ENCODE measurements at regions not wholly inside any gene's neighbourhood (a gene's known extent, or its start where the extent isn't known, plus 50 kb on each side); places are given as distances from the start of the nearest gene placed in this dataset.
"Not testable (repeated sequence)": the region's sequence is repeated elsewhere in the genome, so short reads cannot be mapped to it uniquely, and the experiment has no call there.

DNA sequence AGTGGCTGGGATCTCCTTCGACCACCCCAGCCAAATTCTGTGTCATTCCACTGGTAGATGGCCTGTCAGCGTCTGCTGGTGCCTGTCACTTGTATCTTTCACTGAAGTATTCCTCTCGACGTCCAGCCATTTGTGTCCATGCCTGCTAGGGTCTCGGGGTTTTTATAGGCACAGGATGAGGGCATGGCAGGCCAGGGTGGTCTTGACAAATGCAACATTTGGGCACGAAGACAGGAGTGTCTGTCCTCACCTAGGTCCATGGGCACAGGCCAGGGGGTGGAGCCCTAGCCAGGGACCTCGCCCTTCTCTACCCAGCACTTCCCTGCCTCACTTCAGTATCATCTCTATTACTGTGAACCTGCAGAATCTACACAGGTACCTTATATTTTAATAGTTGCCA lies 2223.9 kb upstream of the ACO1 start:
- DNase-seq (ENCODE audit: low spot score) = no peak

DNA sequence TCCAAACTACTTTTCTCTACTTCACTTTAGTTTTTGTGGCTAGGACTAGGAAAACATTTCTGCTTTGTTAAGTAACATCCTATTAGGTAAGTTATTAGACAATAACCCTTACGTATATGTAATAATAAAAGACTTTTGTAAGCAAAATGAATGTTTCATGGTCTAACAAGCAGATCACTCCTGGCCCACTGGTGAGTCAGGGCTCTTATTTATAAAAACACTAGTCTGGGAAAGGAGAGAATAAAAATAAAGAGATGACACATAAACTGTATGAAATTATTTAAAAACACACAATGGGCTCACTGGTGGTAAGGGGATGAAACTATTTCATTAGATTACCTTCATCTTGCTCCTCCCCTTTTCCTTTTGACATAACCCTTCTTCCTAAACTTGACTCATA lies 2212.2 kb upstream of the ACO1 start:
- no peak for DNase-seq (ENCODE audit: low spot score)

DNA sequence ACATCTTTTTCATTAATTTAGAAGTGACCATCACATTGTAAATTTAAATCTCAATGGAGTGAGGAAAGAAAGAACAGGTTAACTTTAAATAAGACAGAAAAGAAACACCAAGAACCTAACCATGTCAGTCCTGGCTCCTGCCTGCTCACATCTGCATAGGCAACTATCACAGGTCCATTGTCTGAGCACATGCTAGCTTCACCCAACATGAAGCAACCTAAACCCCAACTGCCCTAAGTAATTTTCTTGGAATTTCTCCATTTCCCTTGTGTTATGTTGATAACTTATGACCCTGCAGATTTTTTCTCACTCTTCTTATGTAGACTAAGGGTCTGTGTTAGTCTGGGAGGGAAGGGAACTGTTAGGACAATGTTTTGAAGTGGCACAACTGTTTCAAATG lies 2205.8 kb upstream of the ACO1 start:
- DNase-seq (ENCODE audit: low spot score) = no peak

DNA sequence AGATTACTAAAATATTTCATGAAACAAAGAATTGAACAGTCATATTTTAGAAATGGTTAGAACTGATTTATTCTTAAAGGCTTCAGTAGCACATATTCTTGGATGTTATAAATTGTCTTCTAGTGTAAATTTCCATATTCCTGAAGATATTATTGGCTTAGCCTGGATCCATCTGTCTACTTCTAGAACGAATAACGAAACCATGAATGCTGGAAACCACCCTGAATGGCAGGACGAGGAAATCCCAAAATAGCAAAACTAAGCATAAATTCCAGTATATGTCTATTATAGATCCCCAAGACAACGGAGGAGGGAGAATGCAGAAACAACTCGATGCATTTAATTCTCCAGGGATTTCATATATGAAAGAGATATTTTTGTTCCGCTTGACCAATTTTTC lies 2191.0 kb upstream of the ACO1 start:
- no peak for DNase-seq (ENCODE audit: low spot score)

DNA sequence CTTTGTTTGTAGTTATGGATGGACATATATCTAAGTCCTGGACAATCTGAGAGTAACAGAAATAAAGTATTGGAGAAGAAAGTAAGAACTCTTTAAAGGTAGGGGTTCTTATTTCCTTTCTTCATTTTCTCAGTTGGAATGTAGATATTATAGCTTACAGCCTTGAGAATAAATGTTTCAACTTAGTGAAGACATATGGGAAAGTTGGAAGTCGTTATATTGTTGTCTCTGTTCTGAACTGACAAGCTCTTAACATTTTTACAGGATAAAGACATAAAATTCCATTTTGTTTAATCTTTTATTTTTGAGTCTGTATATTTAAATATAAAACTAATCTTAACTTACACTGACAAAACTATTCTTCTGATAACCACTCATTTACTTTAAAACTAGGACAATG lies 2187.5 kb upstream of the ACO1 start:
- DNase-seq (ENCODE audit: low spot score) = no peak

DNA sequence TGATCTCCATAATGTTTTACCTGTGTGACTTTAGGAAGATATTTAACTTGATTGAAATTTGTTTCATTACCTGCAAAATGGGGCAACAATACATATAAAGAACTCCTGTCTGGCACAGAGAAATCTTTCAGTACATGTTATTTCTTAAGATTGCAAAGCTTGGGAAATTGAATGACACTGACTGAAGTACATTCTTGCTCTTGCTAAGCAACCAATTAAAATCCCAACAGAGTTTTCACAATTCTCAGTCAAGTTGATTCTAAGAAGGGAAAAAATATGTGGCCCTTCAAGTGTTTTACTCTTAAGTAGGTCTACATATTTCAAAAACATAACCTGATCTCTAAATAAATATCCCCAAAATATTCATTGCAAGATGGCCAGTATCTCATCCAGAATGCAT lies 2187.0 kb upstream of the ACO1 start:
- no peak for DNase-seq (ENCODE audit: low spot score)

DNA sequence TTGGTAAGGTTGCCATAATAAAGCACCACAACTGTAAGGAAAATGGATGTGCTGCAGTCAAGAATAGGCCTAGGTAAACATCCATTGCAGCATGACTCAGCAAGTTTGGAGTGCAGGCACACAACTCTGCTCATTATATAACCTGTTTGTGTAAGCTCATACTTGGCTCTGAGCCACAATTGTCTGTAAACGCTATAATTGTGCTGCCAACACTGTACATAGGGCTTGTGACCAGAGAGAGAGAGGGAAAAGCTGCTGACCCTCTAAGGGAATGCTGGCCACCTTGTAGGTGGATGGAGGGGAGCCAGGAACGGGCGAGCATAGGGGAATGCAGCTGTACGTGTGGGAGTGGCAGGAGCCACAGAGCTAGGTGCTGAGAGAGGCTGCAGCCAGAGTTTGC lies 2186.5 kb upstream of the ACO1 start:
- DNase-seq (ENCODE audit: low spot score) = no peak

DNA sequence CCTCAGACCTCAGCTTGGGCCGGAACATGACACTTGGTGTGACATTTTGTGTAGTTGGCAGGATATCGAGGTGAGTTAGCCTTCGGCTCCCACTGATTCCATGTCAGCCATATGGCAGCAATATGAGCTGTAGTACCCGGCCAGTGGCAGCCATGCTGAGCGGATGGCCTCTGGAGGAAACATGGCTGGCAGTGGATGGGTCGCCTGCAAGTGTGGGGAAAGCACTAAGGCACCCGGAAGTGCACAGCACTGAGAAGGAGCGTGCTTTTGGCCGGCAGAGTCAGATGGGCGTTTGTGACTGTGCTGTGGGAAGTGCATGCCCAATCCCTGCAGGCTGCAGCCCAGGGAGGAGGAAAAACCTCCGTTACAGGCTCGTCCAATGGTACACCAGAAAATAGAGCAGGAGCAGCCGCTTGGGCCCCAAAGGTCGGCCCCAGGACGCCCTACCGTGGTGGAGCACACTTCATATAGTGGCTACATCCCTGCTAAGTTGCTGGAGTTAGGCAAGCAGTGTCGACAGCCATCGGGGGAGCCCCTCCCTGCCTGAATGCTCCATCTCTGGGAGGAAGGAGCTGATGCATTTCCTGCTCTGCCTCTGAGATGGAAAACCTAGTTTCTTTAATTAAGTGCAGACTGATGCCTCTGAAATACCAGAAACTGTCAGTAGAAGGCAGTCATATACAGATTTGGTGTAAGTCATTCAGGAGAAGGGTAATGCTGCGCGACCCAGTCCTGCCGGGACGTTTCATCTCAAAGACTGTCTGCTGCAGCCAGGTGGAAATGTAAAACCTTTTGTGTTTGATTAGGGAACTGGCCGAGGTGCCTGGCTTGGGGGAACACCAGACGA lies 2185.8 kb upstream of the ACO1 start:
- DNase-seq (ENCODE audit: low spot score) = no peak

DNA sequence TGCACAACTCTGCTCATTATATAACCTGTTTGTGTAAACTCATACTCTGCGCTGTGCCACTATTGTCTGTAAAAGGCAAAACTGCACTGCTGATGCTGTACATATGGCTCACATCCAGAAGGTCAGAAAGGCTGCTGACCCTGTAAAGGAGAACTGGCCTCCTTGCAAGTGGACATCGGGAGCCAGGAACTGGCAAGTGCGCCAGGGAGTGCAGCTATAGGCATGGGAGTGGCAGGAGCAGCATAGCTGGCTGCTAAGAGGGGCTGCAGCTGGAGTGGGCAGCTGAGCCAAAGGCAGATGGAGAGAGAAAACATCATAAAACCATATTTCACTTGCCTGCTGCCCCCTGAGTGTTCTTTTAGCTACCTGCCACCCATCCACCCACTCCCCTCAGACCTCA lies 2183.4 kb upstream of the ACO1 start:
- no peak for DNase-seq (ENCODE audit: low spot score)

DNA sequence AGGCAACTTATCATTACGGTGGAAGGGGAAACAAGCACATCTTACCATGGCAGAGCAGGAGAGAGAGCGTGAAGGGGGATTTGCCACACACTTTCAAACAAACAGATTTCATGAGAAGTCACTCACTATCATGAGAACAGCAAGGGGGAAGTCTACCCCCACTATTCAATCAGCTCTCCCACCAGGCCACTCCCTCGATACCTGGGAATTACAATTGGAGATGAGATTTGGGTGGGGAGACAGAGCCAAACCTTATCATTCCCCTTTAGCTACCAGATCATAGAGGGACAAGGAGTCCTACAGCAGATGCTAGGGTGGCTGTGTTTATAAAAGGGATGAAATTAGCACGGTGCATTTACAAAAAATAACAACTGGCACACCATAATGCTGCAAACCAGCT lies 2149.4 kb upstream of the ACO1 start:
- DNase-seq (ENCODE audit: low spot score) = no peak

DNA sequence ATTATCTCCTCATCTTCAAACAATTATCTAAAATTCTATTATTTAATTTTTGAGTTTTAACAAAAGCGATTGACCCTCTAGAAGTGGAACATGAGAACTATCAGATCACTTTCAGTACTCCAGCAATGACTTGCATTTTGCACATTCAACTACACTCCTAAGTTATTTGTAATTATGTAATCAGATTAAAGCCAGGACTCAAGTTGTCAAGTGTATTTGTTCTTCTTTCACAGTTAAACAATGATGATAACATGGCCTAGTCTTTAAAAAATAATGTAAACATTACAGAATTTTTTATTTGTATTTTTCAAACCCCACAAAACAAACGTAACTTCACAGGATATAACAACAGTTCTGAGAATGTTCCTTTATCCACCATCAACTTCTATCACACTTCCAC lies 2148.9 kb upstream of the ACO1 start:
- no peak for DNase-seq (ENCODE audit: low spot score)

DNA sequence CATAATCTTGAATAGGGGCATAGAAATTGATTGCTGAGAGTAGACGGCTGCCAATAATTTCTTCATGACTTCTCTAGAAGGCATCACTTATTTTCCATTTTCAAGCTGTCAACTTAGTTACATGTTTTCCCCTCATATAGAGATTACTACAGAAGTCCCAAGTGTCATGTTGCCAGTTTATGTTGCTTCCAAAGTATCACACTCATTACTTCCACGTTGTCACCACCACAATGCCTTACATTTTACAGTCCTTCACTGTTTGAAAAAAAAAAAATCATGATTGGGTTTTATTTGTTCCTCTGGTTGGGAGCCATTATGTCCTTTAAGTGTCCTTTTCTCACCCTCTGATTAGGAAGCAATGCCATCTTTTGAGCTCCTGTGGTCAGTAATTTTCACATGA lies 2144.6 kb upstream of the ACO1 start:
- DNase-seq (ENCODE audit: low spot score) = no peak

DNA sequence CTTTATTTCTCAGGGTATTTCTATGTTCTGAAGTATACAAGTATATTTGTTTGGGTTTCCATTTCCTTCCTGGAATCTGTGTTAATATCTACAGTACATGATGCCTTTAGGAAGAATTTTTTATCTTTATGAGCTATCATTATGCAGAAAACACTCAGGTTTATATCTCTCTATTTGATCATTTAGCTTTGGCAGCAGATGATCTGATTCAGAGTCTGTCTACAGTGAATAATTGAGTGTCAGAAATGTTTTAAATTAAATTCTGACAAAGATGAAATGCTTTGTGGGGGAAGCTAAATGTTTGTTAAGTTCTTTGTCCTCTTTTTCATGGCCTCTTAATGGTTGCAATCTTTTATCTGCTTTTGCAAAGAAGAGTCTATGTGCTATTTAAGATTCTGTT lies 2141.0 kb upstream of the ACO1 start:
- DNase-seq (ENCODE audit: low spot score) = no peak

DNA sequence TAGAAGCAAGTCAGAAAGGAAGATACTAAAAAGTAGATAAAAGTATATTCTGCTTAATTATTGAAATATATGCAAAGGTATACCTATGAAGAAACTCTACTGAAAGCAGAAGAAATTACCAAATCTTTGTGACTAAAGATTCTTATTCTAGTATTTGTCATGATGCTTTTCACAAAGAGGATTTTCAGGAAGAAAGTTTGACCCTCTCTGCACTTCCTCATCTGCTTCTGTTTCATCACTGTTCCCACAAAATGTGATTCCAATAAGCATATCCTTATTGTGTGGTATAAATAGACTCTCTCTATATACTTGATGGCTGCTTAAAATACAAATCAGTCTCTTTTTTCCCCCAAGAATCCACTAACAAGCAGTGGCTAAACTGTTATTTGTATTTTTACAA lies 2139.6 kb upstream of the ACO1 start:
- DNase-seq (ENCODE audit: low spot score) = no peak

DNA sequence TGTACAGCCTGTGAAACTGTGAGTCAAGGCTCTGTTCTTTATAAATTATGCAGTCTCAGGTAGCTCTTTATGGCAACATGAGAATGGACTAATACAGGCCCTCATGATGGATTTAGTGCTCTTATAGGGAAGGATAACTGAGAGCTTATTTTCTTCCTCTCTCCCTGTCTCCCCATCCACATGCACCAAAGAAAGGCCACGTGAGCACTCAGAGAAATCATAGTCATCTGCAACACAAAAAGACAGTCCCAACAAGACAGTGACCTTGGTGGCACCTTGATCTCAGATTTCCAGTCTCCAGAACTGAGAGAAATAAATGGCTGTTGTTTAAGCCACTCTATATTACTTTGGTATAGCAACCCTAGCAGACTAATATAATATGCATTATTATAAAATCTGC lies 2133.6 kb upstream of the ACO1 start:
- DNase-seq (ENCODE audit: low spot score) = no peak

DNA sequence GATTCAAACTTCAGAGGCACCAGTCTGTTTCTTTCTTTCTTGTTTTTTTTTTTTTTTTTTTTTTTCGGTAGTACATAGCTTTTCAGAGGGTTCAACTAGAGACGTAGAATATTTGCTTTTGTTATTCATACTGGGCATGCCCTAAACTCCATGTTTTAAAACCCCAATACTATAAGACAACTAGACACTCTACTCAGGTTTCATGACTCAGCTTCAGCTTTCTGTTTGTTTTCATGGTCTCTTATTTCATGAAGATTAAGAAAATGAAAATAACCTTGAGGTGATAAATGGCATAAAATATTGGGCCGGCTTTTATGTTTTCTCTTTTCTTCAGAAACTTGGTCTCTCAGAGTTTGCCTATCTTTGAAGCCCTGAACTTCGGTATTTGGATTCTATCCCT lies 2126.3 kb upstream of the ACO1 start:
- no peak for DNase-seq (ENCODE audit: low spot score)

DNA sequence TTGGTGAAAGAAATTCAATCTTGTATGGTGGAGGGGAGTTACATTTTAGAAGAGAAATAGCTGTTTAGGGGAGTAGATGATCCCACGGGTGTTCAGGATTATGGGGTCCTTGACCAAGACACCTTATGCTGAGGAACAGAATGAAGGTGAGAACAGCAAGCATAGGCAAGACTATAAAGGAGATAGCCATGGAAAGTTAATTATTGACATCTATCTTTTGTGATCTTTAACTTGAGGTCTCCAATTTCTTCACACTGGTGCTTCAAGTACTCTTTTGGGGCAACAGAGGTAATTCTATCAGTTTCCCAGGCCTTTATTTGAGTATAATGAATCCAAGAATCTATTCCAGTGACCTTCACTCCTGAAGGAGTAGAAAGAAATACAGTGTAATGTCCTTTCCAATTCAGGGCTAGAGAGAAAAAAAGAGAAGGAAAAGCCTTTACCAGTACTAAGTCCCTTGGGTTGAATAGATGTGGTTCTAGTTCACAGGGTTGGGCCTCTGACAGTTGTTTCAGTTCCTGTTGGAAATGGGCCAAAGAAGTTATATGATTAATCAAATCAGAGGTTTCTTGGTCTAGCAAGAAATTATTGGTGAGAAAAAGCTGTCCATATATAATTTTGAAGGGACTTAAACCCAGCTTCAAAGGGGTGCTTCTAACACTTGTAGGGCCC lies 2104.1 kb upstream of the ACO1 start:
- no peak for DNase-seq (ENCODE audit: low spot score)

DNA sequence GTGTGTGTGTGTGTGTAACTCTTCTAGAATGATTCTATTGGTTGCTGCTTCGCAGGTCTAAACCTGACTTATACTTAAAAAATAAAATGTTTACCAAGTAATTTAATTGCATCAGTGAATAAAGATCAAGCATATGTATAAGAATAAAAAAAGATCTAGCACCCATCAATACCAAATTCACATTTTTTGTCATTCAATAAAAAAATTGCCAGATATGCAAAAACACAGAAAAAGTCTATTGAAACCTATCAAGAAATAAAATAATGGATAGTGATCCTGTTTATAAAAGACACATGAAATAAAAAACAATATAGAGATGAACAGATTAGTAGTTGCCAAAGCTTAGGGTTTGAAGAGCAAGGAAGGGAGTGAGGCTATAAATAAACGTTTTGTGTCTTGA lies 2095.0 kb upstream of the ACO1 start:
- no peak for DNase-seq (ENCODE audit: low spot score)

DNA sequence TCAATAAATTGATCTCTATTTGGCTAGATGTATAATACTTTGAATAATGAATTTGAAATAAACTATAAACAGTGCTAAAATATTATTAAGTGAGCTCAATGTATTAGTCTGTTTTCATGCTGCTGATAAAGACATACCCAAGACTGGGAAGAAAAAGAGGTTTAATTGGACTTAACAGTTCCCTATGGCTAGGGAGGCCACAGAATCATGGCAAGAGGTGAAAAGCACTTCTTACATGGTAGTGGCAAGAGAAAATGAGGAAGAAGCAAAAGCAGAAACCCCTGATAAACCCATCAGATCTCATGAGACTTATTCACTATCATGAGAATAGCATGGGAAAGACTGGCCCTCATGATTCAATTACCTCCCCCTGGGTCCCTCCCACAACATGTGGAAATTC lies 2092.4 kb upstream of the ACO1 start:
- not testable (repeated sequence) for DNase-seq (ENCODE audit: low spot score)

DNA sequence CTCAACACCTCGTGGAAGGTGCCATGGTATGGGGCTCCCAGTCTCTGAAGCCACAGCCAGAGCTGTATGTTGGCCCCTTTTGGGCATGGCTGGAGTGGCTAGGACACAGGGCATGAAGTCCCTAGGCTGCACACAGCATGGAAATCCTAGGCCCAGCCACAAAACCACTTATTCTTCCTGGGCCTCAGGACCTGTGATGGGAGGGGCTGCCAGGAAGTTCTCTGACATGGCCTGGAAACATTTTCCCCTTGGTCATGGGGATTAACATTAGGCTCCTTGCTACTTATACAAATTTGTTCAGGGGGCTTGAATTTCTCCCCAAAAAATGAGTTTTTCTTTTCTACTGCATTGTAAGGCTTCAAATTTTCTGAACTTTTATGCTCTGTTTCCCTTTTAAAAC lies 2091.2 kb upstream of the ACO1 start:
- DNase-seq (ENCODE audit: low spot score) = no peak

DNA sequence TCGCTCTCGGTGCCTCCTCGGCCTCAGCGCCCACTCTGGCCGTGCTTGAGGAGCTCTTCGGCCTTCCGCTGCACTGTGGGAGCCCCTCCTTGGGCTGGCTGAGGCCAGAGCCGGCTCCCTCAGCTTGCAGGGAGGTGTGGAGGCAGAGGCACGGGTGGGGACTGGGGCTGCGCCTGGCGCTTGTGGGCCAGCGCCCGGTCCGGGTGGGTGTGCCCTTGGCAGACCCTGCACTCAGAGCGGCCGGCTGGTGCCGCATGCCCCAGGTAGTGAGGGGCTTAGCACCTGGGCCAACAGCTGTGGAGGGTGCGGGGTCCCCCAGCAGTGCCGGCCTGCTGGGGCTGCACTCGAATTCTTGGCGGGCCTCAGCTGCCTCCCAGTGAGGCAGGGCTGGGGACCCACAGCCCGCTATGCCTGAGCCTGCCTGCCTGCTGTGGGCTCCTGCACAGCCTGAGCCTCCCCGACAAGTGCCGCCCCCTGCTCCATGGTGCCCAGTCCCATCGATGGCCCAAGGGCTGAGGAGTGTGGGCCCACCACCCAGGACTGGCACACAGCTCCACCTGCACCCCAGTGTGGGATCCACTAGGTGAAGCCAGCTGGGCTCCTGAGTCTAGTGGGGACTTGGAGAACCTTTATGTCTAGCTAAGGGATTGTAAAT lies 2085.2 kb upstream of the ACO1 start:
- DNase-seq (ENCODE audit: low spot score) = no peak

DNA sequence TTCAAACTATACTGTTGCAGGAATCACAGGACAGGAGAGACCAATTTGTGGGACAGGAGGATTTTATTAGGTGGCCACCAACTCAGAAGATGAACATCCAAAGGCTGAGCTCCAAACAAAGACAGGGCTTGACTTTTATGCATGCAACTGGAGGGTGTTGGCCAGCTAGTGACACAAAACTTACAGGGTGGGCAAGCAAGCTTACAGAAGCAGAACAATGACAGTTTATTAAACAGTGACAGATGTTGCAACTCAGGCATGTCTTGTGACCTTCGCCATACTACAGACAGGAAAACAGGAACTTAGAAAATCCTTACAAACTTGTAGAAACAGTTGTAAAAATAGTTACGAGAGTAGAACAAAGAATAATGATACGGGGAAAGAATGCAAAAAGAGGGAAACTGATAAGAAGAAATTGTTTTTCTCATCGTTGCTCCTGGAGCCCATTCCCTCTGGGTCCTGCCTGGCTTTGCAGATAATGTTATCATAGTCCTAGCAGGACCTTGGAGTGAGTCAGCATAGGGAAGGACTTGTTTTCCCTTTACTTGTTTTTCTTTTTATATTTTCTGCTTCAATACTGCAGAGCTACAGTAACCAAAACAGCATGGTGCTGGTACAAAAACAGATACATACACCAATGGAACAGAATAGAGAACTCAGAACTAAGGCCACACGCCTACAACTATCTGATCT lies 2083.0 kb upstream of the ACO1 start:
- no peak for DNase-seq (ENCODE audit: low spot score)

DNA sequence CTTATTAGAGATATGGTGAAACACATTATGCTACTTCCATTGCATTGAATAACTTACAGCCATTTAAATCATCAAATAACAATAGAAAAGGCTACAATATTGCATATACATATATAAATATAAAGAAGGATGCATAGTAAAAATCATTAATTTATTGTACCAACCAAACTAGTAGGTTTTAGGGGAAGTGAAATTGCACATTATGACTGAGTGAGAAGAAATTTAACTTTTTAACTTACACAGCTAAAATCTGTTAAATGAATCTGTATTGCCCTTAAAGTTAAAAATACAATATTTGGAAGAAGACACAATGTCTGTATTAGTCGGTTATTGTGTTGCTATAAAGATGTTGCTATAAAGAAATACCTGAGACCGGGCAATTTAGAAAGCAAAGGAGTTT lies 2073.7 kb upstream of the ACO1 start:
- no peak for DNase-seq (ENCODE audit: low spot score)

Measured in AG08396 (cell line).